Body of pancreas (tissue), 4 donors: ENCODE measurements at regions not wholly inside any gene's neighbourhood (a gene's known extent, or its start where the extent isn't known, plus 50 kb on each side); places are given as distances from the start of the nearest gene placed in this dataset.

Experiments
- POLR2A ChIP-seq, 3 donors: fragments of 450-650 bp; IDR thresholded peaks; one replicate each; pipeline ENCODE4 v1.6.1; 2016; ENCODE audit warnings: antibody characterized with exemption in 3 of 3, mild to moderate bottlenecking in 2 of 3
- TF ChIP-seq, protein P1 (sequence below), 7 experiments: fragments of 450-650 bp in 4 of 7; fragments of 200-600 bp in 3 of 7; sonication (generic) in 3 of 7; IDR thresholded peaks; one replicate each; pipeline ENCODE4 v1.5.1; 2016 to 2019; ENCODE audit warnings: antibody characterized with exemption in 7 of 7

DNA sequence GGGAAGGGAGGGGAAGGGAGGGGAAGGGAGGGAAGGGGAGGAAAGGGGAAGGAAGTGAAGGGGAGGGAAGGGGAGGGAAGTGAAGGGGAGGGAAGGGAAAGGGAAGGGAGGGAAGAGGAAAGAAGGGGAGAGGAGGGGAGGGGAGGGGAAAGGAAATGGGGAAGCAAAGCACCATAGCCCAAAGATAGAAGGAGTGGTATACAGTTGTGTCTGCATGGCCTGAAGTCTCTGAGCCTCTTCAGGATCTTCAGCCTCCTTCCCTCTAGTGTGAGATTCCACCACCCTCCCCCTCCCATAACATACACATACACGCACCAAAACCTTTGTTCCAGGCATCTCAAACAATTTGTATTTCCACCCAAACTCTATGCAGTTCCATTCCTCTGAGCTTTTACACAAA lies 96.2 kb upstream of the SERP2 start:
- TF ChIP-seq, protein P1, sequence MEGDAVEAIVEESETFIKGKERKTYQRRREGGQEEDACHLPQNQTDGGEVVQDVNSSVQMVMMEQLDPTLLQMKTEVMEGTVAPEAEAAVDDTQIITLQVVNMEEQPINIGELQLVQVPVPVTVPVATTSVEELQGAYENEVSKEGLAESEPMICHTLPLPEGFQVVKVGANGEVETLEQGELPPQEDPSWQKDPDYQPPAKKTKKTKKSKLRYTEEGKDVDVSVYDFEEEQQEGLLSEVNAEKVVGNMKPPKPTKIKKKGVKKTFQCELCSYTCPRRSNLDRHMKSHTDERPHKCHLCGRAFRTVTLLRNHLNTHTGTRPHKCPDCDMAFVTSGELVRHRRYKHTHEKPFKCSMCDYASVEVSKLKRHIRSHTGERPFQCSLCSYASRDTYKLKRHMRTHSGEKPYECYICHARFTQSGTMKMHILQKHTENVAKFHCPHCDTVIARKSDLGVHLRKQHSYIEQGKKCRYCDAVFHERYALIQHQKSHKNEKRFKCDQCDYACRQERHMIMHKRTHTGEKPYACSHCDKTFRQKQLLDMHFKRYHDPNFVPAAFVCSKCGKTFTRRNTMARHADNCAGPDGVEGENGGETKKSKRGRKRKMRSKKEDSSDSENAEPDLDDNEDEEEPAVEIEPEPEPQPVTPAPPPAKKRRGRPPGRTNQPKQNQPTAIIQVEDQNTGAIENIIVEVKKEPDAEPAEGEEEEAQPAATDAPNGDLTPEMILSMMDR (IDR thresholded peaks at IDR 0.05) = no peak
- TF ChIP-seq POLR2A (IDR thresholded peaks at IDR 0.05) = no peak
